ENCODE measurements at regions not wholly inside any gene's neighbourhood (a gene's known extent, or its start where the extent isn't known, plus 50 kb on each side); places are given as distances from the start of the nearest gene placed in this dataset.

GRCh38 chr7:46948716-46949115, 633.2 kb downstream of the TNS3 start:
- no peaks in the 10 kb centered on the region for H3K27me3 Mint-ChIP-seq
- DNase-seq = no peak
- Histone ChIP-seq H3K36me3 (replicated peaks in 1 of 2; ENCODE audit: control extremely low read depth in 1 of 2, control insufficient read depth in 1 of 2, extremely low read depth in 1 of 2, insufficient read depth in 2 of 2, low read length in 1 of 2) (no peaks in the 10 kb centered on the region), H3K79me2 (ENCODE audit: control insufficient read depth, insufficient read depth, low read length) (no peaks in the 10 kb centered on the region), H3K4me3 (ENCODE audit: control extremely low read depth in 1 of 5, extremely low read depth in 1 of 5, insufficient read depth in 1 of 5, low read depth in 2 of 5, low read length in 4 of 5) (no peak overlapping the region), H2AFZ (ENCODE audit: insufficient read depth, low read depth, low read length, poor library complexity, severe bottlenecking) (no peak overlapping the region), H3K4me2 (replicated peaks; ENCODE audit: low read depth, low read length, poor library complexity, severe bottlenecking) (no peak overlapping the region), H3K9me3 (ENCODE audit: control extremely low read depth in 1 of 3, control insufficient read depth in 2 of 3, insufficient read depth in 1 of 3, low read length in 2 of 3) (no peaks in the 10 kb centered on the region), H3K27ac (ENCODE audit: low read length in 2 of 2) (no peak overlapping the region), H3K27me3 (replicated peaks in 1 of 4; ENCODE audit: control extremely low read depth in 1 of 4, control insufficient read depth in 3 of 4, insufficient read depth in 4 of 4, low read length in 3 of 4) (no peaks in the 10 kb centered on the region), H3K9ac (ENCODE audit: low read length) (no peak overlapping the region), H3K4me1 (ENCODE audit: control insufficient read depth in 2 of 2, insufficient read depth in 2 of 2, low read length in 2 of 2) (no peaks in the 10 kb centered on the region), H4K20me1 (ENCODE audit: control insufficient read depth, insufficient read depth, low read length, poor library complexity, severe bottlenecking) (no peaks in the 10 kb centered on the region)
- WGBS (ENCODE audit: insufficient coverage) = 93% methylated on average over 6 of the region's 6 CpGs
- ATAC-seq (ENCODE audit: low read depth) = no peak
- H3K9me3 Mint-ChIP-seq (ENCODE audit: insufficient read depth) = no peaks in the 10 kb centered on the region
- POLR2A ChIA-PET = no interaction called here
- H3K27ac Mint-ChIP-seq = no peak overlapping the region
- H3K4me3 Mint-ChIP-seq = no peak overlapping the region
- CTCF ChIA-PET = no interaction called here
- TF ChIP-seq CTCF (IDR thresholded peaks at IDR 0.05) (no peak), EZH2 (IDR thresholded peaks at IDR 0.05; ENCODE audit: borderline replicate concordance, insufficient read depth, low read depth, low read length, poor library complexity, severe bottlenecking) (no peak)
- intact Hi-C loops (cut with micrococcal nuclease) = no loop called here
- H3K4me1 Mint-ChIP-seq = no peaks in the 10 kb centered on the region

- ChIA-PET CTCF (no interaction called here), POLR2A (no interaction called here)
- Histone ChIP-seq H3K9me3 (ENCODE audit: control extremely low read depth in 1 of 3, control insufficient read depth in 2 of 3, insufficient read depth in 1 of 3, low read length in 2 of 3) (no peaks in the 10 kb centered on the region), H3K4me1 (ENCODE audit: control insufficient read depth in 2 of 2, insufficient read depth in 2 of 2, low read length in 2 of 2) (no peaks in the 10 kb centered on the region), H3K4me3 (ENCODE audit: control extremely low read depth in 1 of 5, extremely low read depth in 1 of 5, insufficient read depth in 1 of 5, low read depth in 2 of 5, low read length in 4 of 5) (no peak overlapping the region), H3K36me3 (replicated peaks in 1 of 2; ENCODE audit: control extremely low read depth in 1 of 2, control insufficient read depth in 1 of 2, extremely low read depth in 1 of 2, insufficient read depth in 2 of 2, low read length in 1 of 2) (no peaks in the 10 kb centered on the region), H3K4me2 (replicated peaks; ENCODE audit: low read depth, low read length, poor library complexity, severe bottlenecking) (no peak overlapping the region), H3K79me2 (ENCODE audit: control insufficient read depth, insufficient read depth, low read length) (no peaks in the 10 kb centered on the region), H3K9ac (ENCODE audit: low read length) (no peak overlapping the region), H3K27me3 (replicated peaks in 1 of 4; ENCODE audit: control extremely low read depth in 1 of 4, control insufficient read depth in 3 of 4, insufficient read depth in 4 of 4, low read length in 3 of 4) (no peaks in the 10 kb centered on the region), H3K27ac (ENCODE audit: low read length in 2 of 2) (no peak overlapping the region), H4K20me1 (ENCODE audit: control insufficient read depth, insufficient read depth, low read length, poor library complexity, severe bottlenecking) (no peaks in the 10 kb centered on the region), H2AFZ (ENCODE audit: insufficient read depth, low read depth, low read length, poor library complexity, severe bottlenecking) (no peak overlapping the region)
- Mint-ChIP-seq H3K9me3 (ENCODE audit: insufficient read depth) (no peaks in the 10 kb centered on the region), H3K4me3 (no peak overlapping the region), H3K4me1 (no peaks in the 10 kb centered on the region), H3K27me3 (no peaks in the 10 kb centered on the region), H3K27ac (no peak overlapping the region)
- intact Hi-C loops (cut with micrococcal nuclease) = no loop called here
- ATAC-seq (ENCODE audit: low read depth) = no peak
- DNase-seq = no peak
- TF ChIP-seq CTCF (IDR thresholded peaks at IDR 0.05) = no peak
- no peak for TF ChIP-seq EZH2 (IDR thresholded peaks at IDR 0.05; ENCODE audit: borderline replicate concordance, insufficient read depth, low read depth, low read length, poor library complexity, severe bottlenecking)
These were observed 636.6 kb downstream of the TNS3 start for GRCh38 chr7:46945328-46945727.
